ENCODE measurements at regions not wholly inside any gene's neighbourhood (a gene's known extent, or its start where the extent isn't known, plus 50 kb on each side); places are given as distances from the start of the nearest gene placed in this dataset.

DNA sequence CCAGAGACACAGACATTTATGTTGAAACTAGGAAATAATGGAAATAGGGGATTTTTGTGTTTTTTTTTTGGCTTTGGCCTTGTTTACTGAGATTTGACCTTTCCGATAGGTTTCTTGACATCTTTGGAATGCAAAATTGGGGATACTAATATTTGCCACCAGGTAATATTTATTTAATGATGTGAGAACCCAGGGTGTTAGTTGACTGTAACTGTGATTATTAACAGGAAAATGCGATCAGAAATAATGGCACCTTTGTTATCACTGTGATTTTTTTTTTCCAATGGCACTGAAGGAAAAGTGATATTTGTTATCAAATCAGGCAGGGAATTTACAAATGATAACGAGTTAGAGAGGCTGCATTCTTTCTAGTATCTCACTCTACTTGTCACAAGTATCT lies 330.5 kb downstream of the SOX4 start:
- TF ChIP-seq MAX (IDR thresholded peaks at IDR 0.05) (no peak), NFIC (IDR thresholded peaks at IDR 0.05) (no peak), CREB1 (IDR thresholded peaks at IDR 0.05; ENCODE audit: low read depth) (no peak), FOXM1 (IDR thresholded peaks at IDR 0.05; ENCODE audit: borderline replicate concordance, low read depth) (no peak), RAD21 (IDR thresholded peaks at IDR 0.05; ENCODE audit: low read depth) (no peak), ZBTB7A (IDR thresholded peaks at IDR 0.05; ENCODE audit: low read depth) (no peak), TCF12 (IDR thresholded peaks at IDR 0.05; ENCODE audit: low read depth) (no peak), TAF1 (IDR thresholded peaks at IDR 0.05; ENCODE audit: low read depth) (no peak), CEBPB (IDR thresholded peaks at IDR 0.05) (no peak), YY1 (IDR thresholded peaks at IDR 0.05; ENCODE audit: low read depth) (no peak), EP300 (IDR thresholded peaks at IDR 0.05; ENCODE audit: borderline replicate concordance) (no peak), EGR1 (IDR thresholded peaks at IDR 0.05) (no peak), TEAD4 (IDR thresholded peaks at IDR 0.05) (no peak)
- TF ChIP-seq, protein P1, sequence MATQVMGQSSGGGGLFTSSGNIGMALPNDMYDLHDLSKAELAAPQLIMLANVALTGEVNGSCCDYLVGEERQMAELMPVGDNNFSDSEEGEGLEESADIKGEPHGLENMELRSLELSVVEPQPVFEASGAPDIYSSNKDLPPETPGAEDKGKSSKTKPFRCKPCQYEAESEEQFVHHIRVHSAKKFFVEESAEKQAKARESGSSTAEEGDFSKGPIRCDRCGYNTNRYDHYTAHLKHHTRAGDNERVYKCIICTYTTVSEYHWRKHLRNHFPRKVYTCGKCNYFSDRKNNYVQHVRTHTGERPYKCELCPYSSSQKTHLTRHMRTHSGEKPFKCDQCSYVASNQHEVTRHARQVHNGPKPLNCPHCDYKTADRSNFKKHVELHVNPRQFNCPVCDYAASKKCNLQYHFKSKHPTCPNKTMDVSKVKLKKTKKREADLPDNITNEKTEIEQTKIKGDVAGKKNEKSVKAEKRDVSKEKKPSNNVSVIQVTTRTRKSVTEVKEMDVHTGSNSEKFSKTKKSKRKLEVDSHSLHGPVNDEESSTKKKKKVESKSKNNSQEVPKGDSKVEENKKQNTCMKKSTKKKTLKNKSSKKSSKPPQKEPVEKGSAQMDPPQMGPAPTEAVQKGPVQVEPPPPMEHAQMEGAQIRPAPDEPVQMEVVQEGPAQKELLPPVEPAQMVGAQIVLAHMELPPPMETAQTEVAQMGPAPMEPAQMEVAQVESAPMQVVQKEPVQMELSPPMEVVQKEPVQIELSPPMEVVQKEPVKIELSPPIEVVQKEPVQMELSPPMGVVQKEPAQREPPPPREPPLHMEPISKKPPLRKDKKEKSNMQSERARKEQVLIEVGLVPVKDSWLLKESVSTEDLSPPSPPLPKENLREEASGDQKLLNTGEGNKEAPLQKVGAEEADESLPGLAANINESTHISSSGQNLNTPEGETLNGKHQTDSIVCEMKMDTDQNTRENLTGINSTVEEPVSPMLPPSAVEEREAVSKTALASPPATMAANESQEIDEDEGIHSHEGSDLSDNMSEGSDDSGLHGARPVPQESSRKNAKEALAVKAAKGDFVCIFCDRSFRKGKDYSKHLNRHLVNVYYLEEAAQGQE (IDR thresholded peaks at IDR 0.05; ENCODE audit: low read depth) = no peak
- TF ChIP-seq, protein P2, sequence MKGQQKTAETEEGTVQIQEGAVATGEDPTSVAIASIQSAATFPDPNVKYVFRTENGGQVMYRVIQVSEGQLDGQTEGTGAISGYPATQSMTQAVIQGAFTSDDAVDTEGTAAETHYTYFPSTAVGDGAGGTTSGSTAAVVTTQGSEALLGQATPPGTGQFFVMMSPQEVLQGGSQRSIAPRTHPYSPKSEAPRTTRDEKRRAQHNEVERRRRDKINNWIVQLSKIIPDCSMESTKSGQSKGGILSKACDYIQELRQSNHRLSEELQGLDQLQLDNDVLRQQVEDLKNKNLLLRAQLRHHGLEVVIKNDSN (IDR thresholded peaks at IDR 0.05) = no peak

DNA sequence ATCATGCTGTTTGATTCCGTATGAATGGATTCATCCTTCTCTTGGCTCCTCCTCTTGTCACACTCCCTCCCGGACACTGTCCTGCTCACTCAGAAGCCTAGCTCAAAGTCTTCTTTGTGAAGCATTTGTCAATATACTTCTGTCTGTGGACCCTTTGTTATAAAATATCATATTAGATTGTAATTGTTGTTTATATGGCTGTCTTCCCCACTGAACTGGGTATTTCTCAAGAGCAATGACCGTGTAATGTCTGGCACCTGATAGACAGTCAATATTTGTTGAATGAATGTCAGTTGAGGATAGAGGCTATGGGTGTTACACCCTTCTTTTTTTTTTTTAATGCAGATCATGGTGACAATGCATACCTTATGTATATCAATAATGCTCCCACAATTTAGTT lies 335.3 kb downstream of the SOX4 start:
- TF ChIP-seq ZBTB7A (IDR thresholded peaks at IDR 0.05; ENCODE audit: low read depth) (no peak), YY1 (IDR thresholded peaks at IDR 0.05; ENCODE audit: low read depth) (no peak), TAF1 (IDR thresholded peaks at IDR 0.05; ENCODE audit: low read depth) (no peak), TEAD4 (IDR thresholded peaks at IDR 0.05) (no peak), MAX (IDR thresholded peaks at IDR 0.05) (no peak), TCF12 (IDR thresholded peaks at IDR 0.05; ENCODE audit: low read depth) (no peak), FOXM1 (IDR thresholded peaks at IDR 0.05; ENCODE audit: borderline replicate concordance, low read depth) (no peak), CEBPB (IDR thresholded peaks at IDR 0.05) (no peak), CREB1 (IDR thresholded peaks at IDR 0.05; ENCODE audit: low read depth) (no peak), EP300 (IDR thresholded peaks at IDR 0.05; ENCODE audit: borderline replicate concordance) (no peak), NFIC (IDR thresholded peaks at IDR 0.05) (no peak), RAD21 (IDR thresholded peaks at IDR 0.05; ENCODE audit: low read depth) (no peak), EGR1 (IDR thresholded peaks at IDR 0.05) (no peak)
- TF ChIP-seq, protein P1 (IDR thresholded peaks at IDR 0.05; ENCODE audit: low read depth) = no peak
- TF ChIP-seq, protein P2 (IDR thresholded peaks at IDR 0.05) = no peak

GRCh38 chr6:21931641-21932335 lies 338.2 kb downstream of the SOX4 start:
- TF ChIP-seq, protein P1 (IDR thresholded peaks at IDR 0.05; ENCODE audit: low read depth) = no peak
- TF ChIP-seq CEBPB (IDR thresholded peaks at IDR 0.05) = no peak
- TF ChIP-seq TEAD4 (IDR thresholded peaks at IDR 0.05) = no peak
- no peak for TF ChIP-seq YY1 (IDR thresholded peaks at IDR 0.05; ENCODE audit: low read depth)
- TF ChIP-seq RAD21 (IDR thresholded peaks at IDR 0.05; ENCODE audit: low read depth) = no peak
- no peak for TF ChIP-seq EP300 (IDR thresholded peaks at IDR 0.05; ENCODE audit: borderline replicate concordance)

DNA sequence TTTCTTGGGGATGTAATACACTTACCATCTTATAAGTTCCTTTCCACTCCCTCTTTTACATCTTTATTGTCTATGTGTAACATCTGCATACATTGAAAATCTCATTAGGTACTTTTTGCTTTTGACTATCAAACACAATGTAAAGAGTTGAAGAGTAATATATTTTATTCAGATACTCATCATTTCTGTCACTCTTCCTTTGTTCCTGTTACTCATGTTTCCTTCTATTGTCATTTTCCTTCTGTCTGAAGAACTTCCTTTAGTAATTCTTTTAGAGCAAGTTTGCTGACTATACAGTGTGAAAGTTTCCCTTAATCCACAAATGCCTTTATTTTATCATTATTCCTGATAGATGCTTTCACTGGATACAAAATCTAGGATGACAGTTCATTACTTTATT lies 339.8 kb downstream of the SOX4 start:
- TF ChIP-seq, protein P1 (IDR thresholded peaks at IDR 0.05; ENCODE audit: low read depth) = no peak
- TF ChIP-seq YY1 (IDR thresholded peaks at IDR 0.05; ENCODE audit: low read depth) = no peak
- TF ChIP-seq CREB1 (IDR thresholded peaks at IDR 0.05; ENCODE audit: low read depth) = no peak
- TF ChIP-seq FOXM1 (IDR thresholded peaks at IDR 0.05; ENCODE audit: borderline replicate concordance, low read depth) = no peak
- no peak for TF ChIP-seq MAX (IDR thresholded peaks at IDR 0.05)
- no peak for TF ChIP-seq EP300 (IDR thresholded peaks at IDR 0.05; ENCODE audit: borderline replicate concordance)
- TF ChIP-seq ZBTB7A (IDR thresholded peaks at IDR 0.05; ENCODE audit: low read depth) = no peak
- no peak for TF ChIP-seq CEBPB (IDR thresholded peaks at IDR 0.05)
- no peak for TF ChIP-seq TCF12 (IDR thresholded peaks at IDR 0.05; ENCODE audit: low read depth)
- TF ChIP-seq RAD21 (IDR thresholded peaks at IDR 0.05; ENCODE audit: low read depth) = no peak
- TF ChIP-seq TAF1 (IDR thresholded peaks at IDR 0.05; ENCODE audit: low read depth) = no peak
- TF ChIP-seq NFIC (IDR thresholded peaks at IDR 0.05) = no peak
- TF ChIP-seq TEAD4 (IDR thresholded peaks at IDR 0.05) = no peak
- TF ChIP-seq EGR1 (IDR thresholded peaks at IDR 0.05) = no peak
- TF ChIP-seq, protein P2 (IDR thresholded peaks at IDR 0.05) = no peak
